Activated naive CD8-positive, alpha-beta T cell treated with anti-CD3 and anti-CD28 coated beads for 36 hours (primary cell): ENCODE measurements at regions not wholly inside any gene's neighbourhood (a gene's known extent, or its start where the extent isn't known, plus 50 kb on each side); places are given as distances from the start of the nearest gene placed in this dataset.

ENCODE experiments used
- DNase-seq: peaks from one replicate; pipeline ENCODE4 v3.0.0; 2021
- H3K27ac Mint-ChIP-seq: one replicate; pipeline ENCODE4 v1.8.0; 2022; ENCODE audit warnings: mild to moderate bottlenecking, moderate library complexity, mixed read lengths
- H3K27me3 Mint-ChIP-seq: one replicate; pipeline ENCODE4 v1.8.0; 2022; ENCODE audit warnings: mild to moderate bottlenecking, mixed read lengths
- H3K36me3 Mint-ChIP-seq: one replicate; pipeline ENCODE4 v1.8.0; 2021; ENCODE audit warnings: mild to moderate bottlenecking, mixed read lengths
- H3K4me1 Mint-ChIP-seq: one replicate; pipeline ENCODE4 v1.8.0; 2021; ENCODE audit warnings: mixed read lengths
- H3K4me3 Mint-ChIP-seq: one replicate; pipeline ENCODE4 v1.8.0; 2022; ENCODE audit warnings: mild to moderate bottlenecking, moderate library complexity, mixed read lengths
- H3K9me3 Mint-ChIP-seq: one replicate; pipeline ENCODE4 v1.8.0; 2022; ENCODE audit warnings: mixed read lengths

- no peaks in the 10 kb centered on the region for H3K27me3 Mint-ChIP-seq
- H3K36me3 Mint-ChIP-seq = no peaks in the 10 kb centered on the region
- H3K27ac Mint-ChIP-seq = no peak overlapping the region
- no peak overlapping the region for H3K4me3 Mint-ChIP-seq
- H3K4me1 Mint-ChIP-seq = no peaks in the 10 kb centered on the region
- no peak for DNase-seq
- no peaks in the 10 kb centered on the region for H3K9me3 Mint-ChIP-seq
Measured at GRCh38 chr18:56076723-56077122, 488.7 kb upstream of the TCF4 start.

- Mint-ChIP-seq H3K27ac (no peak overlapping the region), H3K36me3 (no peaks in the 10 kb centered on the region), H3K9me3 (no peaks in the 10 kb centered on the region), H3K4me1 (no peaks in the 10 kb centered on the region), H3K27me3 (peaks cover 7% of the 10 kb centered on the region), H3K4me3 (no peak overlapping the region)
- no peak for DNase-seq
Measured at GRCh38 chr18:56068701-56069100, 480.7 kb upstream of the TCF4 start.

GRCh38 chr18:56067969-56068671 is 480.1 kb upstream of the TCF4 start:
- Mint-ChIP-seq H3K27me3 (peaks cover 7% of the 10 kb centered on the region), H3K27ac (no peak overlapping the region), H3K9me3 (no peaks in the 10 kb centered on the region), H3K4me3 (no peak overlapping the region), H3K36me3 (no peaks in the 10 kb centered on the region), H3K4me1 (no peaks in the 10 kb centered on the region)
- no peak for DNase-seq

- H3K27ac Mint-ChIP-seq = no peak overlapping the region
- no peaks in the 10 kb centered on the region for H3K9me3 Mint-ChIP-seq
- no peak for DNase-seq
- no peaks in the 10 kb centered on the region for H3K4me1 Mint-ChIP-seq
- H3K36me3 Mint-ChIP-seq = no peaks in the 10 kb centered on the region
- no peak overlapping the region for H3K4me3 Mint-ChIP-seq
- peaks cover 7% of the 10 kb centered on the region for H3K27me3 Mint-ChIP-seq
Measured at GRCh38 chr18:56067214-56067894, 479.4 kb upstream of the TCF4 start.

- no peaks in the 10 kb centered on the region for H3K36me3 Mint-ChIP-seq
- H3K27ac Mint-ChIP-seq = no peak overlapping the region
- DNase-seq = no peak
- no peaks in the 10 kb centered on the region for H3K4me1 Mint-ChIP-seq
- H3K4me3 Mint-ChIP-seq = no peak overlapping the region
- H3K9me3 Mint-ChIP-seq = no peaks in the 10 kb centered on the region
- H3K27me3 Mint-ChIP-seq = peaks cover 7% of the 10 kb centered on the region
Measured at GRCh38 chr18:56066524-56067213, 478.7 kb upstream of the TCF4 start.

- Mint-ChIP-seq H3K9me3 (no peaks in the 10 kb centered on the region), H3K27me3 (peaks cover 7% of the 10 kb centered on the region), H3K27ac (no peak overlapping the region), H3K36me3 (no peaks in the 10 kb centered on the region), H3K4me1 (no peaks in the 10 kb centered on the region), H3K4me3 (no peak overlapping the region)
- DNase-seq = no peak
Measured at GRCh38 chr18:56065086-56065485, 477.1 kb upstream of the TCF4 start.

GRCh38 chr18:56062931-56063330 is 474.9 kb upstream of the TCF4 start:
- H3K36me3 Mint-ChIP-seq = no peaks in the 10 kb centered on the region
- no peak overlapping the region for H3K27ac Mint-ChIP-seq
- H3K27me3 Mint-ChIP-seq = peaks cover 7% of the 10 kb centered on the region
- no peaks in the 10 kb centered on the region for H3K4me1 Mint-ChIP-seq
- no peaks in the 10 kb centered on the region for H3K9me3 Mint-ChIP-seq
- DNase-seq = no peak
- no peak overlapping the region for H3K4me3 Mint-ChIP-seq

GRCh38 chr18:56060967-56061541 is 473.1 kb upstream of the TCF4 start:
- no peaks in the 10 kb centered on the region for H3K27me3 Mint-ChIP-seq
- DNase-seq = no peak

GRCh38 chr18:56052202-56052601 is 464.2 kb upstream of the TCF4 start:
- no peaks in the 10 kb centered on the region for H3K27me3 Mint-ChIP-seq
- H3K4me3 Mint-ChIP-seq = no peak overlapping the region
- H3K4me1 Mint-ChIP-seq = no peaks in the 10 kb centered on the region
- DNase-seq = no peak
- no peak overlapping the region for H3K27ac Mint-ChIP-seq
- H3K36me3 Mint-ChIP-seq = no peaks in the 10 kb centered on the region
- H3K9me3 Mint-ChIP-seq = peaks cover 10% of the 10 kb centered on the region

More at GRCh38 chr18:56060967-56061541, 473.1 kb upstream of the TCF4 start:
- no peaks in the 10 kb centered on the region for H3K36me3 Mint-ChIP-seq
- no peak overlapping the region for H3K4me3 Mint-ChIP-seq
- H3K27ac Mint-ChIP-seq = no peak overlapping the region
- no peaks in the 10 kb centered on the region for H3K4me1 Mint-ChIP-seq
- H3K9me3 Mint-ChIP-seq = no peaks in the 10 kb centered on the region

GRCh38 chr18:56044239-56044638 is 456.2 kb upstream of the TCF4 start:
- H3K27ac Mint-ChIP-seq = no peak overlapping the region
- no peak overlapping the region for H3K4me3 Mint-ChIP-seq
- peaks cover 18% of the 10 kb centered on the region for H3K9me3 Mint-ChIP-seq
- peaks cover 7% of the 10 kb centered on the region for H3K27me3 Mint-ChIP-seq
- DNase-seq = no peak
- H3K36me3 Mint-ChIP-seq = no peaks in the 10 kb centered on the region
- no peaks in the 10 kb centered on the region for H3K4me1 Mint-ChIP-seq

- peaks cover 7% of the 10 kb centered on the region for H3K27me3 Mint-ChIP-seq
- no peaks in the 10 kb centered on the region for H3K36me3 Mint-ChIP-seq
- peaks cover 16% of the 10 kb centered on the region for H3K9me3 Mint-ChIP-seq
- no peaks in the 10 kb centered on the region for H3K4me1 Mint-ChIP-seq
- no peak overlapping the region for H3K4me3 Mint-ChIP-seq
- H3K27ac Mint-ChIP-seq = no peak overlapping the region
- DNase-seq = no peak
Measured at GRCh38 chr18:56043641-56044061, 455.7 kb upstream of the TCF4 start.

GRCh38 chr18:56042915-56043536 is 455.0 kb upstream of the TCF4 start:
- no peak for DNase-seq
- no peaks in the 10 kb centered on the region for H3K4me1 Mint-ChIP-seq
- H3K9me3 Mint-ChIP-seq = peaks cover 12% of the 10 kb centered on the region
- H3K4me3 Mint-ChIP-seq = no peak overlapping the region
- H3K36me3 Mint-ChIP-seq = no peaks in the 10 kb centered on the region
- H3K27me3 Mint-ChIP-seq = peaks cover 7% of the 10 kb centered on the region
- no peak overlapping the region for H3K27ac Mint-ChIP-seq

- Mint-ChIP-seq H3K27ac (no peak overlapping the region), H3K27me3 (no peaks in the 10 kb centered on the region), H3K4me3 (no peak overlapping the region), H3K9me3 (peaks cover 2% of the 10 kb centered on the region), H3K36me3 (no peaks in the 10 kb centered on the region), H3K4me1 (no peaks in the 10 kb centered on the region)
- DNase-seq = no peak
Measured at GRCh38 chr18:56038171-56039030, 450.4 kb upstream of the TCF4 start.

- H3K27ac Mint-ChIP-seq = no peak overlapping the region
- DNase-seq = no peak
- peaks cover 2% of the 10 kb centered on the region for H3K9me3 Mint-ChIP-seq
- no peaks in the 10 kb centered on the region for H3K4me1 Mint-ChIP-seq
- H3K36me3 Mint-ChIP-seq = no peaks in the 10 kb centered on the region
- no peak overlapping the region for H3K4me3 Mint-ChIP-seq
- no peaks in the 10 kb centered on the region for H3K27me3 Mint-ChIP-seq
Measured at GRCh38 chr18:56036741-56037140, 448.7 kb upstream of the TCF4 start.
